ENCODE measurements at regions not wholly inside any gene's neighbourhood (a gene's known extent, or its start where the extent isn't known, plus 50 kb on each side); places are given as distances from the start of the nearest gene placed in this dataset.

DNA sequence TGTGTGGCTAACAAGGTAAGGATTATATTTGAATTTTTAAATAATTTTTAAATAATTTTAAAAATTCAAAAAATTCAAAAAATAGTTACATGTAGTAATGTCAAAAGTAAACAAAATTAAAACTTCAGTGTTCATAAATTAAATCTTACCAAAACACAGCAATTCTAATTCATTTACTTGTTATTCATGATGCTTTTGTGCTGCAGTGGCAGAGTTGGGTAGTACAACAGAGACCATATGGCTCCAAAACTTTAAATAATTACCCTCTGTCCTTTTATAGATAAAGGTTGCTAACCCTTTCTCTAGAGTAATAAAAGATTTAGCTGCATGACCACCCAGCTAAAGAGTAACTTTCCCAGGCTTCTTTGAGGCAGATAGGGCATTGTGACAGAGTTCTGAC is 1355.6 kb downstream of the FSTL5 start:
- dilution Hi-C loops (cut with MboI; ENCODE audit: extremely low pct_ligation_motif_present, low sequenced_read_pairs), result no loop called here
- no peak overlapping the region for H3K4me3 ChIP-seq (ENCODE audit: control insufficient read depth in 2 of 3, extremely low read depth in 1 of 3, insufficient read depth in 2 of 3, low read depth in 1 of 3, low read length in 3 of 3)
- H3K27me3 ChIP-seq (ENCODE audit: control insufficient read depth, extremely low read depth, insufficient read depth, low read length), result no peaks in the 10 kb centered on the region
- TF ChIP-seq EZH2 (IDR thresholded peaks at IDR 0.05; ENCODE audit: low read length), result no peak
- TF ChIP-seq, protein P1, sequence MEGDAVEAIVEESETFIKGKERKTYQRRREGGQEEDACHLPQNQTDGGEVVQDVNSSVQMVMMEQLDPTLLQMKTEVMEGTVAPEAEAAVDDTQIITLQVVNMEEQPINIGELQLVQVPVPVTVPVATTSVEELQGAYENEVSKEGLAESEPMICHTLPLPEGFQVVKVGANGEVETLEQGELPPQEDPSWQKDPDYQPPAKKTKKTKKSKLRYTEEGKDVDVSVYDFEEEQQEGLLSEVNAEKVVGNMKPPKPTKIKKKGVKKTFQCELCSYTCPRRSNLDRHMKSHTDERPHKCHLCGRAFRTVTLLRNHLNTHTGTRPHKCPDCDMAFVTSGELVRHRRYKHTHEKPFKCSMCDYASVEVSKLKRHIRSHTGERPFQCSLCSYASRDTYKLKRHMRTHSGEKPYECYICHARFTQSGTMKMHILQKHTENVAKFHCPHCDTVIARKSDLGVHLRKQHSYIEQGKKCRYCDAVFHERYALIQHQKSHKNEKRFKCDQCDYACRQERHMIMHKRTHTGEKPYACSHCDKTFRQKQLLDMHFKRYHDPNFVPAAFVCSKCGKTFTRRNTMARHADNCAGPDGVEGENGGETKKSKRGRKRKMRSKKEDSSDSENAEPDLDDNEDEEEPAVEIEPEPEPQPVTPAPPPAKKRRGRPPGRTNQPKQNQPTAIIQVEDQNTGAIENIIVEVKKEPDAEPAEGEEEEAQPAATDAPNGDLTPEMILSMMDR (optimal IDR thresholded peaks at IDR 0.05 in 1 of 3, IDR thresholded peaks at IDR 0.05 in 1 of 3, conservative IDR thresholded peaks at IDR 0.05 in 1 of 3; ENCODE audit: extremely low read depth in 1 of 3, insufficient read depth in 2 of 3, low read length in 3 of 3), result no peak
- no peak overlapping the region for H2AFZ ChIP-seq (ENCODE audit: control insufficient read depth, low read length)
- H3K9me1 ChIP-seq (ENCODE audit: control insufficient read depth, extremely low read depth, insufficient read depth, low read length), result no peaks in the 10 kb centered on the region
- DNase-seq (ENCODE audit: low read depth, low spot score), result no peak
- H3K9me3 ChIP-seq (ENCODE audit: control insufficient read depth, low read depth, low read length), result no peaks in the 10 kb centered on the region
- H3K36me3 ChIP-seq (ENCODE audit: control insufficient read depth in 2 of 2, extremely low read depth in 1 of 2, insufficient read depth in 2 of 2, low read length in 2 of 2), result no peaks in the 10 kb centered on the region
- no peak overlapping the region for H3K9ac ChIP-seq (ENCODE audit: control insufficient read depth, extremely low read depth, insufficient read depth, low read length)
- H3K27ac ChIP-seq (ENCODE audit: control insufficient read depth, insufficient read depth, low read length), result no peak overlapping the region
- no peaks in the 10 kb centered on the region for H3K4me1 ChIP-seq (ENCODE audit: control insufficient read depth, extremely low read depth, insufficient read depth, low read length)
- H3K4me2 ChIP-seq (ENCODE audit: control insufficient read depth, extremely low read depth, insufficient read depth, low read depth, low read length), result no peak overlapping the region
- no peak for FAIRE-seq
- H4K20me1 ChIP-seq (ENCODE audit: control insufficient read depth, extremely low read depth, insufficient read depth, low read length), result no peaks in the 10 kb centered on the region
- no peaks in the 10 kb centered on the region for H3K79me2 ChIP-seq (ENCODE audit: control insufficient read depth, insufficient read depth, low read length)

DNA sequence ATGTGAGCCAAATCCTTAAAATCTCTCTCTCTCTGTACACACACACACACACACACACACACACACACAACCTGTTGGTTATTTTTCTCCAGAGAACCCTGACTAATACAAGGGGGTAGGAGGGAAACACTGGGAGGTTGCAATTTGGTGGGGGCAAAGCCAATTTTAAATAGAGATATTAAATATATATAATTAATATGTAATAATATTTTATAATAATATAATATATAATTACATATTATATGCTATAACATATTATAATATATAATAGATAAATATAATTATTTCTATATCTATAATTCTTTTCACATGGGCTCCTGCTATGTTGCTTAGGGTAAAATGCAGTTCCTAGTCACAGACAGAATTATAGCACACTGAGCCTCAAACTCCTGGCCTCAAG is 1354.2 kb downstream of the FSTL5 start:
- H4K20me1 ChIP-seq (ENCODE audit: control insufficient read depth, extremely low read depth, insufficient read depth, low read length), result no peaks in the 10 kb centered on the region
- no peak overlapping the region for H3K4me2 ChIP-seq (ENCODE audit: control insufficient read depth, extremely low read depth, insufficient read depth, low read depth, low read length)
- no peaks in the 10 kb centered on the region for H3K36me3 ChIP-seq (ENCODE audit: control insufficient read depth in 2 of 2, extremely low read depth in 1 of 2, insufficient read depth in 2 of 2, low read length in 2 of 2)
- FAIRE-seq, result no peak
- no peak for DNase-seq (ENCODE audit: low read depth, low spot score)
- H3K9me3 ChIP-seq (ENCODE audit: control insufficient read depth, low read depth, low read length), result no peaks in the 10 kb centered on the region
- H2AFZ ChIP-seq (ENCODE audit: control insufficient read depth, low read length), result no peak overlapping the region
- no peak overlapping the region for H3K27ac ChIP-seq (ENCODE audit: control insufficient read depth, insufficient read depth, low read length)
- H3K79me2 ChIP-seq (ENCODE audit: control insufficient read depth, insufficient read depth, low read length), result no peaks in the 10 kb centered on the region
- no peaks in the 10 kb centered on the region for H3K9me1 ChIP-seq (ENCODE audit: control insufficient read depth, extremely low read depth, insufficient read depth, low read length)
- dilution Hi-C loops (cut with MboI; ENCODE audit: extremely low pct_ligation_motif_present, low sequenced_read_pairs), result no loop called here
- TF ChIP-seq, protein P1 (optimal IDR thresholded peaks at IDR 0.05 in 1 of 3, IDR thresholded peaks at IDR 0.05 in 1 of 3, conservative IDR thresholded peaks at IDR 0.05 in 1 of 3; ENCODE audit: extremely low read depth in 1 of 3, insufficient read depth in 2 of 3, low read length in 3 of 3), result no peak
- no peak for TF ChIP-seq EZH2 (IDR thresholded peaks at IDR 0.05; ENCODE audit: low read length)
- H3K4me3 ChIP-seq (ENCODE audit: control insufficient read depth in 2 of 3, extremely low read depth in 1 of 3, insufficient read depth in 2 of 3, low read depth in 1 of 3, low read length in 3 of 3), result no peak overlapping the region
- H3K27me3 ChIP-seq (ENCODE audit: control insufficient read depth, extremely low read depth, insufficient read depth, low read length), result no peaks in the 10 kb centered on the region
- H3K4me1 ChIP-seq (ENCODE audit: control insufficient read depth, extremely low read depth, insufficient read depth, low read length), result no peaks in the 10 kb centered on the region
- no peak overlapping the region for H3K9ac ChIP-seq (ENCODE audit: control insufficient read depth, extremely low read depth, insufficient read depth, low read length)

Measured in keratinocyte (primary cell).